ENCODE measurements at regions not wholly inside any gene's neighbourhood (a gene's known extent, or its start where the extent isn't known, plus 50 kb on each side); places are given as distances from the start of the nearest gene placed in this dataset.

DNA sequence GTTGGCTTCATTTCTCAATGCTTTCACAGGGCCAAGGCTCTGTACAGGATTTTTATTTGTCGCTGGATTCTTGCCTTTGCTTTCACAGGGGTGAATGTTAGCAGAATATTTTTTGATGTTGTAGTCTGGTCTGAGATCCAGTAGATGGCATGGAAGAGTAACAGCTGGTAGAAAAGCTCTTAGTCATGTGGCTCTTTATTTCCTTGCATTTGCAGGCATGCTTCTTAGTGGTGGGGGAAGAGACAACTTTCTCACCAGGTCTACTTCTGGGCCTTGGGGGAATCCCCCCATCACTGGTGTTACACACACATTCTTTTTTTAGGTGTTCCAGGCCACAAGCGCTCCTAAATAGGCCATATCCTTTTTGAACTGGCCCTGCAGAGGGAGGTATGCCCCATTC lies 58.2 kb upstream of the DKK2 start:
- DNase-seq (ENCODE audit: low read depth, low spot score) = peak; percentile 7
